SK-N-SH (cell line): ENCODE measurements at regions not wholly inside any gene's neighbourhood (a gene's known extent, or its start where the extent isn't known, plus 50 kb on each side); places are given as distances from the start of the nearest gene placed in this dataset.

Experiments
- CTCF ChIP-seq: fragments of 200-600 bp; sonication (generic); IDR thresholded peaks from 2 replicates; pipeline ENCODE4 v1.6.1; 2017; ENCODE audit warnings: antibody characterized with exemption, mild to moderate bottlenecking, moderate library complexity
- POLR2AphosphoS5 ChIP-seq: IDR thresholded peaks from 2 replicates; pipeline ENCODE4 v1.6.1; 2012; ENCODE audit warnings: low read depth, low read length
- TEAD4 ChIP-seq: IDR thresholded peaks from 2 replicates; pipeline ENCODE4 v1.4.0; 2012; ENCODE audit warnings: mild to moderate bottlenecking, borderline replicate concordance; ENCODE audit not compliant: insufficient read depth

- TF ChIP-seq POLR2AphosphoS5 (no peak), CTCF (no peak), TEAD4 (no peak)
These were observed 1091.9 kb downstream of the NSUN3 start for GRCh38 chr3:95154766-95155165.
